KMS-11 (cell line): ENCODE measurements at regions not wholly inside any gene's neighbourhood (a gene's known extent, or its start where the extent isn't known, plus 50 kb on each side); places are given as distances from the start of the nearest gene placed in this dataset.

Experiments
- H2AFZ ChIP-seq: fragments of 200-600 bp; sonication (generic); 2 replicates; pipeline ENCODE4 v1.6.1; 2016; ENCODE audit warnings: antibody characterized with exemption, mixed run types, low read depth
- H3K27ac ChIP-seq: fragments of 200-600 bp; sonication (generic); 2 replicates; pipeline ENCODE4 v1.6.1; 2016; ENCODE audit warnings: mild to moderate bottlenecking, mixed run types
- H3K27me3 ChIP-seq: fragments of 200-600 bp; sonication (generic); 2 replicates; pipeline ENCODE4 v1.6.1; 2017; ENCODE audit warnings: mild to moderate bottlenecking, low read depth, mixed run types, moderate library complexity; ENCODE audit not compliant: insufficient read depth
- H3K36me3 ChIP-seq: fragments of 200-600 bp; sonication (generic); 2 replicates; pipeline ENCODE4 v1.6.1; 2017; ENCODE audit warnings: mild to moderate bottlenecking, mixed run types; ENCODE audit not compliant: insufficient read depth
- H3K4me1 ChIP-seq: fragments of 200-600 bp; sonication (generic); 2 replicates; pipeline ENCODE4 v1.6.1; 2016; ENCODE audit warnings: mild to moderate bottlenecking, low read depth, mixed run types; ENCODE audit not compliant: poor library complexity, severe bottlenecking
- H3K4me2 ChIP-seq: fragments of 200-600 bp; sonication (generic); 2 replicates; pipeline ENCODE4 v1.7.0; 2016; ENCODE audit warnings: mild to moderate bottlenecking, mixed run types
- H3K4me3 ChIP-seq: fragments of 200-600 bp; sonication (generic); IDR thresholded peaks from 2 replicates; pipeline ENCODE4 v1.6.1; 2017; ENCODE audit warnings: low read depth, low read length, mixed read lengths; ENCODE audit not compliant: insufficient read depth
- H3K79me2 ChIP-seq: fragments of 200-600 bp; sonication (generic); 2 replicates; pipeline ENCODE4 v1.6.1; 2016; ENCODE audit warnings: low read depth, mixed run types; ENCODE audit not compliant: insufficient read depth
- H3K9ac ChIP-seq: fragments of 200-600 bp; sonication (generic); 2 replicates; pipeline ENCODE4 v1.6.1; 2016; ENCODE audit warnings: mild to moderate bottlenecking, mixed run types
- H4K20me1 ChIP-seq: fragments of 200-600 bp; sonication (generic); 2 replicates; pipeline ENCODE4 v1.6.1; 2016; ENCODE audit warnings: mild to moderate bottlenecking, mixed run types; ENCODE audit not compliant: insufficient read depth
- CTCF ChIP-seq: fragments of 200-600 bp; sonication (generic); conservative IDR thresholded peaks from 2 replicates; pipeline ENCODE4 v1.6.1; 2017; ENCODE audit warnings: low read depth, mild to moderate bottlenecking, antibody characterized with exemption, low read length, moderate library complexity, mixed read lengths

GRCh38 chr12:25740617-25741016, 187.5 kb upstream of the LMNTD1 start:
- Histone ChIP-seq H3K9ac (no peak overlapping the region), H4K20me1 (no peaks in the 10 kb centered on the region), H2AFZ (no peak overlapping the region), H3K4me1 (no peaks in the 10 kb centered on the region), H3K27me3 (no peaks in the 10 kb centered on the region), H3K27ac (no peak overlapping the region), H3K36me3 (no peaks in the 10 kb centered on the region), H3K4me3 (no peak overlapping the region), H3K79me2 (no peaks in the 10 kb centered on the region), H3K4me2 (no peak overlapping the region)
- no peak for TF ChIP-seq CTCF

- no peak for TF ChIP-seq CTCF
- H3K27me3 ChIP-seq = no peaks in the 10 kb centered on the region
- no peak overlapping the region for H3K4me3 ChIP-seq
- no peak overlapping the region for H2AFZ ChIP-seq
- no peaks in the 10 kb centered on the region for H3K4me1 ChIP-seq
- no peak overlapping the region for H3K9ac ChIP-seq
- no peaks in the 10 kb centered on the region for H4K20me1 ChIP-seq
- H3K4me2 ChIP-seq = no peak overlapping the region
- no peaks in the 10 kb centered on the region for H3K36me3 ChIP-seq
- no peak overlapping the region for H3K27ac ChIP-seq
- H3K79me2 ChIP-seq = no peaks in the 10 kb centered on the region
Observed at GRCh38 chr12:25741917-25742316, 188.8 kb upstream of the LMNTD1 start.

GRCh38 chr12:25743679-25744215, 190.7 kb upstream of the LMNTD1 start:
- H3K4me3 ChIP-seq = no peak overlapping the region
- no peaks in the 10 kb centered on the region for H3K79me2 ChIP-seq
- H3K9ac ChIP-seq = no peak overlapping the region
- no peaks in the 10 kb centered on the region for H3K36me3 ChIP-seq
- H3K27ac ChIP-seq = no peak overlapping the region
- no peaks in the 10 kb centered on the region for H4K20me1 ChIP-seq
- no peak for TF ChIP-seq CTCF
- no peak overlapping the region for H3K4me2 ChIP-seq
- no peak overlapping the region for H2AFZ ChIP-seq
- no peaks in the 10 kb centered on the region for H3K4me1 ChIP-seq
- no peaks in the 10 kb centered on the region for H3K27me3 ChIP-seq

- no peaks in the 10 kb centered on the region for H4K20me1 ChIP-seq
- H3K36me3 ChIP-seq = no peaks in the 10 kb centered on the region
- no peak overlapping the region for H3K4me2 ChIP-seq
- H3K4me3 ChIP-seq = no peak overlapping the region
- H3K79me2 ChIP-seq = no peaks in the 10 kb centered on the region
- H3K27me3 ChIP-seq = no peaks in the 10 kb centered on the region
- no peak overlapping the region for H3K9ac ChIP-seq
- no peak overlapping the region for H3K27ac ChIP-seq
- no peak overlapping the region for H2AFZ ChIP-seq
- no peaks in the 10 kb centered on the region for H3K4me1 ChIP-seq
- no peak for TF ChIP-seq CTCF
Observed at GRCh38 chr12:25744313-25744712, 191.2 kb upstream of the LMNTD1 start.

- no peak overlapping the region for H3K9ac ChIP-seq
- no peaks in the 10 kb centered on the region for H4K20me1 ChIP-seq
- no peak overlapping the region for H3K4me3 ChIP-seq
- H3K4me2 ChIP-seq = no peak overlapping the region
- no peak for TF ChIP-seq CTCF
- H2AFZ ChIP-seq = no peak overlapping the region
- no peak overlapping the region for H3K27ac ChIP-seq
- no peaks in the 10 kb centered on the region for H3K36me3 ChIP-seq
- no peaks in the 10 kb centered on the region for H3K27me3 ChIP-seq
- H3K79me2 ChIP-seq = no peaks in the 10 kb centered on the region
- H3K4me1 ChIP-seq = no peaks in the 10 kb centered on the region
Observed at GRCh38 chr12:25745281-25745680, 192.2 kb upstream of the LMNTD1 start.
